ENCODE measurements at regions not wholly inside any gene's neighbourhood (a gene's known extent, or its start where the extent isn't known, plus 50 kb on each side); places are given as distances from the start of the nearest gene placed in this dataset.

DNA sequence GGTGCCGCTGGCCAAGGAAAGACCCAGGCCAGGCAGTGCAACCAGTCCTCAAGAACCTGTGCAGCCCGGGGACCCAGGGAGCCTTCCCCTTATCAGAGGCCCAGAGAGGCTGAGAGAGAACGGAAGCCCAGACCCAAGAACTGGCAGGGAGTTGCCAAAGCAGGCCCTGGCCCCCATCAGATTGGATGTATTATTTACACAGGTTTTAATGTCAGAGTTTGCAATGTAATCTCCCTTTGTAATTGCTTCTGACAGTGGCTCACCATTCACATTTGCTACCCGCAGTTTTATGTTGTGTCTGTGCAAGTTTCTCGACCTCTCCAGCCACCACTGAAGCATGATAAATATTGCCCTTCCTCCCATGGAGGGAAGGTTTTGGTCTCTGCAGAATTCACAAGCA is 660.9 kb downstream of the LIG4 start:
- TF ChIP-seq EZH2phosphoT487 (IDR thresholded peaks at IDR 0.05; ENCODE audit: low read depth, severe bottlenecking, unreplicated experiment) (no peak), EZH2 (IDR thresholded peaks at IDR 0.05; ENCODE audit: borderline replicate concordance) (no peak), CTCF (IDR thresholded peaks at IDR 0.05; ENCODE audit: poor library complexity) (no peak)
- Histone ChIP-seq H3K27ac (no peak overlapping the region), H3K9me3 (ENCODE audit: low read depth) (no peaks in the 10 kb centered on the region), H3K36me3 (replicated peaks; ENCODE audit: insufficient read depth, low read depth) (no peaks in the 10 kb centered on the region), H3K4me3 (no peak overlapping the region), H3K27me3 (no peaks in the 10 kb centered on the region), H4K20me1 (ENCODE audit: insufficient read depth, poor library complexity, severe bottlenecking) (no peaks in the 10 kb centered on the region), H3K4me1 (ENCODE audit: insufficient read depth) (no peaks in the 10 kb centered on the region), H2AFZ (no peak overlapping the region), H3K9me2 (replicated peaks; ENCODE audit: insufficient read depth) (no peaks in the 10 kb centered on the region), H3K79me2 (no peaks in the 10 kb centered on the region), H3K4me2 (no peak overlapping the region)
- DNase-seq (ENCODE audit: low spot score): no peak
- WGBS (ENCODE audit: low lambda C conversion rate, missing lambda C conversion rate): 67% methylated on average over 5 of the region's 5 CpGs

- no peaks in the 10 kb centered on the region for H3K4me1 ChIP-seq (ENCODE audit: insufficient read depth)
- no peak overlapping the region for H2AFZ ChIP-seq
- H3K27ac ChIP-seq: no peak overlapping the region
- no peaks in the 10 kb centered on the region for H3K36me3 ChIP-seq (replicated peaks; ENCODE audit: insufficient read depth, low read depth)
- no peaks in the 10 kb centered on the region for H3K9me3 ChIP-seq (ENCODE audit: low read depth)
- no peak for DNase-seq (ENCODE audit: low spot score)
- 75% methylated on average over 7 of the region's 7 CpGs for WGBS (ENCODE audit: low lambda C conversion rate, missing lambda C conversion rate)
- TF ChIP-seq EZH2phosphoT487 (IDR thresholded peaks at IDR 0.05; ENCODE audit: low read depth, severe bottlenecking, unreplicated experiment) (no peak), EZH2 (IDR thresholded peaks at IDR 0.05; ENCODE audit: borderline replicate concordance) (no peak), CTCF (IDR thresholded peaks at IDR 0.05; ENCODE audit: poor library complexity) (no peak)
- no peak overlapping the region for H3K4me3 ChIP-seq
- no peak overlapping the region for H3K4me2 ChIP-seq
- no peaks in the 10 kb centered on the region for H3K9me2 ChIP-seq (replicated peaks; ENCODE audit: insufficient read depth)
- no peaks in the 10 kb centered on the region for H4K20me1 ChIP-seq (ENCODE audit: insufficient read depth, poor library complexity, severe bottlenecking)
- H3K79me2 ChIP-seq: no peaks in the 10 kb centered on the region
- H3K27me3 ChIP-seq: no peaks in the 10 kb centered on the region
Observed at GRCh38 chr13:107553838-107554237, 661.5 kb downstream of the LIG4 start.

- WGBS (ENCODE audit: low lambda C conversion rate, missing lambda C conversion rate): 91% methylated on average over 2 of the region's 2 CpGs
- Histone ChIP-seq H3K4me3 (no peak overlapping the region), H3K27me3 (no peaks in the 10 kb centered on the region), H3K4me1 (ENCODE audit: insufficient read depth) (no peaks in the 10 kb centered on the region), H3K36me3 (replicated peaks; ENCODE audit: insufficient read depth, low read depth) (no peaks in the 10 kb centered on the region), H3K9me2 (replicated peaks; ENCODE audit: insufficient read depth) (no peaks in the 10 kb centered on the region), H2AFZ (no peak overlapping the region), H3K9me3 (ENCODE audit: low read depth) (no peaks in the 10 kb centered on the region), H3K4me2 (no peak overlapping the region), H3K27ac (no peak overlapping the region), H4K20me1 (ENCODE audit: insufficient read depth, poor library complexity, severe bottlenecking) (no peaks in the 10 kb centered on the region), H3K79me2 (no peaks in the 10 kb centered on the region)
- no peak for DNase-seq (ENCODE audit: low spot score)
- TF ChIP-seq CTCF (IDR thresholded peaks at IDR 0.05; ENCODE audit: poor library complexity): no peak
- TF ChIP-seq EZH2phosphoT487 (IDR thresholded peaks at IDR 0.05; ENCODE audit: low read depth, severe bottlenecking, unreplicated experiment): no peak
- no peak for TF ChIP-seq EZH2 (IDR thresholded peaks at IDR 0.05; ENCODE audit: borderline replicate concordance)
Observed at GRCh38 chr13:107551521-107551920, 663.8 kb downstream of the LIG4 start.

GRCh38 chr13:107548338-107548737 is 667.0 kb downstream of the LIG4 start:
- Histone ChIP-seq H3K9me3 (ENCODE audit: low read depth) (no peaks in the 10 kb centered on the region), H3K4me2 (no peak overlapping the region), H3K27me3 (no peaks in the 10 kb centered on the region), H3K4me1 (ENCODE audit: insufficient read depth) (no peaks in the 10 kb centered on the region), H4K20me1 (ENCODE audit: insufficient read depth, poor library complexity, severe bottlenecking) (no peaks in the 10 kb centered on the region), H3K36me3 (replicated peaks; ENCODE audit: insufficient read depth, low read depth) (no peaks in the 10 kb centered on the region), H3K4me3 (no peak overlapping the region), H3K9me2 (replicated peaks; ENCODE audit: insufficient read depth) (no peaks in the 10 kb centered on the region), H3K27ac (no peak overlapping the region), H3K79me2 (no peaks in the 10 kb centered on the region), H2AFZ (no peak overlapping the region)
- no peak for TF ChIP-seq CTCF (IDR thresholded peaks at IDR 0.05; ENCODE audit: poor library complexity)
- no peak for TF ChIP-seq EZH2 (IDR thresholded peaks at IDR 0.05; ENCODE audit: borderline replicate concordance)
- DNase-seq (ENCODE audit: low spot score): no peak
- WGBS (ENCODE audit: low lambda C conversion rate, missing lambda C conversion rate): 82% methylated on average over 1 of the region's 1 CpG

All from hepatocyte (in vitro differentiated cells).